DMS53 treated with DMSO at 0.1 percent for 48 hours (cell line): ENCODE measurements at regions not wholly inside any gene's neighbourhood (a gene's known extent, or its start where the extent isn't known, plus 50 kb on each side); places are given as distances from the start of the nearest gene placed in this dataset.
A peak's percentile ranks its signal among the peaks of the same experiment; 100 is the strongest.

Source experiments
- DNase-seq: peaks from one replicate; lab custom pipeline; 2025; ENCODE audit not compliant: unreplicated experiment; lab: John Stamatoyannopoulos, UW

DNA sequence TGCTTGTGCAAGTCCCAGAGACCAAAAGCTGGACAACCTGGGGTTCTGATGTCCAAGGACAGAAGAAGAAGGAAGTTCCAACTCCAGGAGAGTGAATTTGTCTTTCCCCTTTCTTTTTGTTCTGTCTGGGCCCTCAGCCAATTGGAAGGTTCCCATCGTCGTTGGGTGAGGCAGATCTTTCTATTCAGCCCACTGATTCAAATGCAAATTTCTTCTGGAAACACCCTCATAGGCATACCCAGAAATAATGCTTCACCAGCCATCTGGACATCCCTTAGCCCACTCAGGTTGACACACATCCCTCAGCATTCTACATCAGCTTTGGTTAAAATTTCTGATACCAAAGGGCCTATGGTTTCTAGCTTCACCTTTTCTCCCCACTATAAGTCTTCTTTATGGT is 156.5 kb downstream of the SP3 start:
- DNase-seq = no peak

- DNase-seq = no peak
These were observed 152.9 kb downstream of the SP3 start for GRCh38 chr2:173812321-173812720.

GRCh38 chr2:173814306-173814705 is 150.9 kb downstream of the SP3 start:
- no peak for DNase-seq

GRCh38 chr2:173815772-173816171 is 149.4 kb downstream of the SP3 start:
- no peak for DNase-seq

- DNase-seq = no peak
These were observed 147.6 kb downstream of the SP3 start for GRCh38 chr2:173817582-173817981.

DNA sequence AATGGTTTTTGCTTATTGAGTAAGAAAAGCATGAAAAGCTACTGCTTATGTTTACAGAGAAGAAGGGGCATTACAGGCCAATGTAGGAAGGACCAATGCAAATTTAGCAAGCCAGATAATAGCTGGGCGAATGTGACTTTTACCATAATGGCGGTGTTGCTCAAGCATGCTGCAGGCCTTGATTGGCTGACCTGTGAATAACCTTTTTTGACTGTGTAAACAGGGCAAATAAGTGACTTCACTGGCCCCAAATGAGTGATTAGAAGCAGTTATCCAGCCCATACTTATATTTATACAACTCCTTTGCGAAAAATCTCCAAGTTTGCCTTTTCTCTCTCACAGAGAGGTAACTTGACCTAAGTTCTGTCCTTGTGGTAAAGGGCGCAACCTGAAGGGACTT is 146.9 kb downstream of the SP3 start:
- DNase-seq = no peak

- no peak for DNase-seq
These were observed 145.3 kb downstream of the SP3 start for GRCh38 chr2:173819852-173820251.

DNA sequence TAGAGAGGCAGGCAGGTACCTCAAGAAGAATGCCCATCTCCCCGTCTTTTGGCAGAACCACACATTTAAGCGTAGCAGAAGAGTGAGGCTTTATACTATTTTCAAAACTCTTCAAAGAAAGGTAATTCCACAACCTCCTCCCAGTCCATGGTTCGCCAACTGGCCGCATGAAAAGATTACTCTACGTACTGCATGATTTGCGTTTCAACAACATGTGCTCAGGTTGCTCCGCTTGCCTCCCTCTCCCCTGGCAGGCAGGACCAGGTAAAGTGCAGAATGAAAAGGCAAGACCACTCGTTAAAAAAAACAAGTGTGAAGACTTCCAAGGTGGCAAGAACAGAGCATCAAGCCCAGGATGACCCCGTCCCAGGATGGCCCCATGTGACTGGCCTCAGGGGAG is 143.7 kb downstream of the SP3 start:
- no peak for DNase-seq

GRCh38 chr2:173822889-173823542 is 142.2 kb downstream of the SP3 start:
- no peak for DNase-seq

DNA sequence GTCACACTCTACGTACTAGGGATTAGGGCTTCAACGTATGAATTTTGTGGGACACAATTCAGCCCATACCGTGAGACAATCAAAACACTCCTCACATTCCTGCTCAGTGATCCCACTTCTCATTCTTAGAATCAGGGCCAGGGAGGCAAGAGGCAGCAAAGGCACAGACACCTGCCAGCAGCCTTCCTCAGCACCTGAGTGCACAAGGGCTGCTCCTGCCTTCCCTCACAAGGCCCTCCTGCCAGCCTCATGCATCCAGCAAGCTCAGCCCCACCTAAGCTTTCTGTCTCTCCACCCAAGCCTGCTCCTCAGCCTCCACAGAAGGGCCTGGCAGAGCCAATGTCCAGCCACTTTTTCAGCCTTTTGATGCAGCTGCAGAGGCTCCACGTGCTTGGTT is 141.6 kb downstream of the SP3 start:
- no peak for DNase-seq

DNA sequence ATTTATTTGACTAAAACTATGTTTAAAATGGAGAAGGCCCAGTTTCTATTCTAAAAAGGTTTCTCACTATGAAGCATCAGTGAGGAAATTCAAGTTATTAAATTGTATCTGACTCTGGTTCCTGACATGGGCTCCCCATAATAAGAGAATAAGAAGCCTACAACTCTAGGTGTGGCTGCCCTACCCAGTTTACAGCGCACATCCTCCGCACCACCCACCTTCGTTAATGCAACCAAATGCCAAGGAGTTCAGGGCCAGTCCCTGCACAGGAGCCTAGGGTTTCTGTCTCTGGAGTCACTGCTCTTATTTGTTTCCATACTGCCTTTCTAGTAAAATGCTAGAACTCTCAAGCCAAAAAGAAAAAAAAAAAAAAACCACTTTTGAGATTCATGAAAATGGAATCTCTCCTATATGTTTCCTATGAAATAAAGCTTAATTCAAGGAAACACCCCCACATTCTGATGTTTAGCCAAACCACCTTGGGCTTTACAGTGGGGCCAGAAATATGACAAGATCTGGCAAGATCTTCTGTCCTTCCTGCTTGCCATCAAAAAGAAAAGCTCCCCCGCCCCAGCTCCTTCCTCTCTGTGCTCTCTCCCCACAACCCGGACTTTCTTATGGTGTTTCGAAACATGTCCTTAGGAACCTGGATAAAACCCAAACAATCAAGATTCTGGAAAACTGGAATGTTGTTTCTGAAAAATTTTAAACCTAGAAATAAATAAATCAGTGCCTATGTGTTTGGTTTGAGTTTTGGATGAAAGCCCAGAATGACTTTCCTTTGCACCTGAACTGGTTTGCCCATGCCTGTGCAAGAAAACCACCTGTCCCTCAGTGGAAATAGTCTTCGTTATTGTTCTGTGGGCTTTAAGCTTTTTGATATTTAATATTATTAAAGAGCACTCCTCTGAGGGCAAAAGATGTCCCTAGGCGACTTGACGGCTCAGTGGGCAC is 136.7 kb downstream of the SP3 start:
- no peak for DNase-seq

DNA sequence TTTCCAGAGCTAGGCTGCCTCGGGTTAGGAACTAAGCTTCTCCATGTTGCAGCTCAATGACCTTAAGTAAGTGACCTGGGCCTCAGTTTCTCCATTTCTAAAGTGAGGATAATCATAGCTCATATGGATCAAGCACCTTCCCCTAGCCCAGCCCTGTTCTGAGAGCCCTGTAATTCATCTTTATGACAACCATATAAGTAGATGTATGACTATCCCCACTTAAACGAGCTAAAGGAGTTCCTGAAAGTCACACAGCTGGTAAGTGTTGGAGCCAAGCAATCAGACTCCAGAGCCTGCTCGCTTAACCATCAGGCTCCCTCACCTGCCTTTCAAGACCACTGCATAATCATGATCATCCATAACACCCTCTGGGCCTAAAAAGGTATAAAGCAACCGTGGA is 135.4 kb downstream of the SP3 start:
- no peak for DNase-seq

DNA sequence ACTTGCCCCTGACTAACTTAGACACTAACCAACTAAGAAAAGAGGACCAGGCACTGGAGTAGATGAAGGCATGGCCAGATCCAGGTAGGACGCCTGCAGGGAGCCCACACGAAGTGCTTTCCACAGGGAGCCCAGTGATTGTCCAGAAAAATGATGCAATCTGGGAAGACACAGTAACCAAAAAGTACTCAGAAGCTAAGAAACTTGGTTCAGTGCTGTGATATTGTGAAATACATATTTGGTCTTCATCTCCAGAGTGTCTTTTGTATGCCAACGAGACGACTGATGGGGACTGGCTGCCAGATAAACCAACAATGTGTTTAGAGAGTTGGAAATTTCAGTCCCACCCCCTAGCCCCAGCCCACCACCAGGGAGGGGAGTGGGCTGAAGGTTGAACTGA is 135.0 kb downstream of the SP3 start:
- no peak for DNase-seq

DNA sequence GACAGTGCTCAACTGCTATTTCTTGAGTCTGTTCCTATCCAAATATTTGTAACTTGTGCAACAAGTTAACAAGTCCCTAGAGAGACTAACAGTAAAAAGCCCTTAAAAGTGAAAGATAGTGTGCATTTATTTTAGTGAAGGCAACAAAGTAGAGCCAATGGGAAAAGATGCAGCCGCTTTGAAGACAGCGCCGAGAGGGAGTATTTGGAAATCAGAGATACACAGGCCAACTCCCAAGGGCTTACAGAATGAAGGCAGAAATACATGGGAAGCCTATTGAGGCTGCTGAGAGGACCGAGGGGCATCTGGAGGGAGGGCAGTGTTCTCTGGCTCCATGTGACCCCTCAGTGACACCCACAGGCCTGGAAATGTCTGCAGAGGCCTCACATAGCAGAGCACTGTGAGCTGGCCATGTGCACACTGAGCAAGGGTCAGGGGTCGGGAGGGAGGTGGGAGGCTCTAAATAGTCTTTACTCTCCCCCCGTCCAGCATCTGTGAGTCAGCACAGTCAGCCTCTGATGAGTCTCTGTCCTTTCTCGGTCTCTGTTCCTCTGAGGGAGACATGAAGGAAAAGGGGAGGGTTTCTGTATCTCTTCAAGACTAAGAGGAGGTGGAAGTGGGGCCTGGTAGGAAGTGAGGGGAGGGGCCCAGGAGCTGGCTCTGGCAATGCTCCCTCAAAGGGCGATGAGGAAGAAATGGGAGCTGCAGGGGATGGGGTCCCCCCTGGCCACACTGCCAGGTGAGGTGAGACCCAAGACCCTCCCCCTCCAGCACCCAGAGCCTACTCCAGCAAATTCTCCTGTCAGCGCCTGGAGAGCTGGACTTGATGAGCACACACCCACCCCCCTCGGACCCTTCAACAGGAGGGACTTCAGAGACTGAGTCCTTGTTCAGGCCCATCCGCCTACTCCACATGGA is 133.6 kb downstream of the SP3 start:
- DNase-seq = no peak

GRCh38 chr2:173834141-173834540 is 131.0 kb downstream of the SP3 start:
- no peak for DNase-seq

GRCh38 chr2:173835726-173836125 is 129.4 kb downstream of the SP3 start:
- DNase-seq = no peak

GRCh38 chr2:173841110-173841509 is 124.1 kb downstream of the SP3 start:
- no peak for DNase-seq

DNA sequence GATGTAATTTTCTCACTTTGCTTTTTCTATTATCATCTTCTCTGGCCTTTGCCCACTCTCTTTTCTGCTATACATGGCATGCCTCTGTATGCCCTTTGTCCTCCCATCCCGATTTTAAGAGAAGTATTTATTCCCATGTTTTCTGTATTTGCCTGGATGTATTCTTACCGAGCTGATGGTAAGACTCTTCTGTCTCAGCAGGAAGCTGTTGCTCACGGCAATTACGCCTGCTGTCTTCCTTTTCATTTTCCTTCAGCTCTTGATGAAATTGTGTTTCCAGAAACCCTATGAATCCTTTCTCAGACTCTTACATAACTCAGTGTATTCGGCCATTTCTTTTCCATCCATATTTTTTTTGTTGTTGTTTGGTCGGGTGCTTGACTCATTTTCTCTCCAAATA is 121.6 kb downstream of the SP3 start:
- DNase-seq = no peak

DNA sequence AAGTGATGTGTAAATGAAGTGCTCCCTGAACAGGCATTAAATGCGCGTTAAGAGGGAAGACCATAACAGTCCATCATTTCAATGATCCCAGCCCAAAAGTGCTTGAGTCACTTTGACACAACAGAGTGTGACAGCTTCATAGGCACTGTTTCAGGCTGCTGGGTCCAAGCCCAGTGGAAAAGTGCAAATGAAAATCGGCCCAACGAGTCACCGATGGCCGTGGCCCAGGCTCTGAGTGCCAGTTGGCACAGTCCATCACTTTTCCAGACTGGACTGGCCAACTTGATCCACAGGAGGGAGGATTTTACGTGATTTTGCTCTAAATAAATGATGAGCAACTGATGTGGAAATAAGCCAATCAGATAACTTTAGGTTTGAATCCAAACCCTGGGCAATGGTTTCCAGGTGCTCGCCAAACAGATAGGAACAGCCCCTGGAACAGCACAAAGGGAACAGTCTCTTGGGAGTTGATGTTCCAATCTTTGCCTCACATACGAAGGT is 114.0 kb downstream of the SP3 start:
- DNase-seq = no peak

- no peak for DNase-seq
These were observed 111.0 kb downstream of the SP3 start for GRCh38 chr2:173854141-173854540.

DNA sequence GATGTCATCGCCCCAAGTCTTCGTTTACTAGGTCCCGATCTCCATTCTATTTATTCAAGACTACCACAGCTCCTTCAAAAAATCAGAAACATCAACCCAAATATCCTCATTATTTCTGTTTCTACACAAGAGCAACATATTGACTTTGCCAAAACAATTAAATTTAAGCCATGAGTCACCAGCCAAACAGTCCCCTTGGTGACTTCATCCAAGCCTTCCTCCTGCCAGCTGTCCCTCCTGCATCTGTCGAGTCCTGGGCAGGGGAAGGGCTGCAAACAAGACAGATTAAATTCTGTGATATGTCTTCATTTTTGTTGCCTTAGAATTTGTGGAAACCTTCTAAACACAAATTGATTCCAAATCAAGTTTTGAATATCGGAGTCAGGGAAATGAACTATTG is 110.3 kb downstream of the SP3 start:
- DNase-seq = peak; percentile 90
